H9 (cell line): ENCODE measurements at regions not wholly inside any gene's neighbourhood (a gene's known extent, or its start where the extent isn't known, plus 50 kb on each side); places are given as distances from the start of the nearest gene placed in this dataset.

Experiments
- DNase-seq: peaks from one replicate; pipeline ENCODE4 v3.0.0-alpha.2; 2017
- H2AFZ ChIP-seq: one replicate; pipeline ENCODE4 v1.6.1; 2013; ENCODE audit warnings: mild to moderate bottlenecking, low read length, control low read depth, moderate library complexity
- H2AK5ac ChIP-seq: 2 replicates; pipeline ENCODE4 v1.6.1; 2013; ENCODE audit warnings: low read length, control low read depth, mixed read lengths; ENCODE audit not compliant: insufficient read length
- H2BK120ac ChIP-seq: one replicate; pipeline ENCODE4 v1.6.1; 2013; ENCODE audit warnings: low read depth, mild to moderate bottlenecking, low read length, control low read depth, inconsistent platforms; ENCODE audit not compliant: poor library complexity, severe bottlenecking
- H2BK12ac ChIP-seq: 2 replicates; pipeline ENCODE4 v1.6.1; 2013; ENCODE audit warnings: low read length, control low read depth, mixed read lengths, low read depth; ENCODE audit not compliant: insufficient read length
- H2BK15ac ChIP-seq: 2 replicates; pipeline ENCODE4 v1.6.1; 2013; ENCODE audit warnings: low read depth, low read length, control low read depth
- H2BK20ac ChIP-seq: one replicate; pipeline ENCODE4 v1.6.1; 2013; ENCODE audit warnings: low read depth, mild to moderate bottlenecking, low read length, control low read depth, inconsistent platforms; ENCODE audit not compliant: poor library complexity, severe bottlenecking
- H2BK5ac ChIP-seq: 2 replicates; pipeline ENCODE4 v1.6.1; 2013; ENCODE audit warnings: low read length, control low read depth, mixed read lengths; ENCODE audit not compliant: insufficient read length
- H3K14ac ChIP-seq: 2 replicates; pipeline ENCODE4 v1.6.1; 2013; ENCODE audit warnings: low read length, control low read depth; ENCODE audit not compliant: insufficient read depth
- H3K18ac ChIP-seq: 2 replicates; pipeline ENCODE4 v1.6.1; 2013; ENCODE audit warnings: low read depth, mild to moderate bottlenecking, mixed read lengths, low read length, control low read depth; ENCODE audit not compliant: insufficient read length
- H3K23ac ChIP-seq: 2 replicates; pipeline ENCODE4 v1.6.1; 2013; ENCODE audit warnings: low read length, control low read depth, mixed read lengths, low read depth; ENCODE audit not compliant: insufficient read length
- H3K23me2 ChIP-seq: 2 replicates; pipeline ENCODE4 v1.6.1; 2013; ENCODE audit warnings: low read depth, mild to moderate bottlenecking, mixed read lengths, low read length, control low read depth; ENCODE audit not compliant: insufficient read length, poor library complexity, severe bottlenecking
- H3K27ac ChIP-seq: 2 replicates; pipeline ENCODE4 v1.5.1; 2013; ENCODE audit warnings: low read length, control low read depth, mixed read lengths, low read depth; ENCODE audit not compliant: insufficient read length
- H3K27me3 ChIP-seq: 2 replicates; pipeline ENCODE4 v1.6.1; 2013; ENCODE audit warnings: low read length, control low read depth, inconsistent platforms; ENCODE audit not compliant: insufficient read depth
- H3K4ac ChIP-seq: 2 replicates; pipeline ENCODE4 v1.6.1; 2013; ENCODE audit warnings: low read depth, mild to moderate bottlenecking, control low read depth, inconsistent platforms, low read length, moderate library complexity
- H3K4me1 ChIP-seq: 2 replicates; pipeline ENCODE4 v1.6.1; 2013; ENCODE audit warnings: low read length, control low read depth, inconsistent platforms; ENCODE audit not compliant: insufficient read depth
- H3K4me2 ChIP-seq: 2 replicates; pipeline ENCODE4 v1.6.1; 2013; ENCODE audit warnings: low read length, control low read depth, mixed read lengths; ENCODE audit not compliant: insufficient read length, insufficient read depth
- H3K56ac ChIP-seq: 2 replicates; pipeline ENCODE4 v1.6.1; 2013; ENCODE audit warnings: low read depth, mild to moderate bottlenecking, mixed read lengths, low read length, control low read depth; ENCODE audit not compliant: insufficient read length
- H3K79me1 ChIP-seq: 2 replicates; pipeline ENCODE4 v1.6.1; 2013; ENCODE audit warnings: low read depth, mild to moderate bottlenecking, moderate library complexity, low read length, control low read depth, inconsistent platforms; ENCODE audit not compliant: insufficient read depth, poor library complexity, severe bottlenecking
- H3K79me2 ChIP-seq: 2 replicates; pipeline ENCODE4 v1.6.1; 2013; ENCODE audit warnings: low read length, control low read depth, inconsistent platforms; ENCODE audit not compliant: insufficient read depth
- H3K9ac ChIP-seq: 2 replicates; pipeline ENCODE4 v1.6.1; 2013; ENCODE audit warnings: low read length, control low read depth, mixed read lengths; ENCODE audit not compliant: insufficient read length; ENCODE audit errors: extremely low read depth
- H3K9me3 ChIP-seq: one replicate; pipeline ENCODE4 v1.6.1; 2013; ENCODE audit warnings: low read depth, low read length, inconsistent platforms; ENCODE audit not compliant: control insufficient read depth
- H3T11ph ChIP-seq: one replicate; pipeline ENCODE4 v1.6.1; 2013; ENCODE audit warnings: mild to moderate bottlenecking, low read length, control low read depth, inconsistent platforms
- H4K20me1 ChIP-seq: one replicate; pipeline ENCODE4 v1.6.1; 2013; ENCODE audit not compliant: control insufficient read depth, insufficient read length, insufficient read depth
- H4K5ac ChIP-seq: 2 replicates; pipeline ENCODE4 v1.6.1; 2013; ENCODE audit warnings: low read depth, mild to moderate bottlenecking, mixed read lengths, low read length, control low read depth; ENCODE audit not compliant: insufficient read length
- H4K8ac ChIP-seq: replicated peaks from 2 replicates; pipeline ENCODE4 v1.6.1; 2013; ENCODE audit warnings: low read length, control low read depth, mixed read lengths, low read depth; ENCODE audit not compliant: insufficient read length
- H4K91ac ChIP-seq: 2 replicates; pipeline ENCODE4 v1.6.1; 2013; ENCODE audit warnings: low read depth, mild to moderate bottlenecking, moderate library complexity, mixed read lengths, low read length, control low read depth; ENCODE audit not compliant: insufficient read length
- H3K27ac Mint-ChIP-seq, 3 experiments: 2 replicates in 2 of 3; 3 replicates in 1 of 3; pipeline ENCODE4 v1.8.0; 2020 to 2021; ENCODE audit warnings: mixed read lengths in 3 of 3, mild to moderate bottlenecking in 1 of 3, moderate library complexity in 1 of 3
- H3K27me3 Mint-ChIP-seq: 2 replicates; pipeline ENCODE4 v1.8.0; 2021; ENCODE audit warnings: low read depth, mild to moderate bottlenecking, moderate library complexity, mixed read lengths
- H3K36me3 Mint-ChIP-seq, 3 experiments: 2 replicates in 2 of 3; 3 replicates in 1 of 3; pipeline ENCODE4 v1.8.0; 2020 to 2021; ENCODE audit warnings: low read depth in 3 of 3, mixed read lengths in 3 of 3; ENCODE audit not compliant: insufficient read depth in 1 of 3
- H3K4me1 Mint-ChIP-seq, 2 experiments: 2 replicates each; pipeline ENCODE4 v1.8.0; 2020; ENCODE audit warnings: mixed read lengths in 2 of 2
- H3K4me3 Mint-ChIP-seq, 2 experiments: 2 replicates in 1 of 2; 3 replicates in 1 of 2; pipeline ENCODE4 v1.8.0; 2020 to 2021; ENCODE audit warnings: mild to moderate bottlenecking in 2 of 2, mixed read lengths in 2 of 2, moderate library complexity in 1 of 2
- H3K9me3 Mint-ChIP-seq, 2 experiments: 2 replicates in 1 of 2; 3 replicates in 1 of 2; pipeline ENCODE4 v1.8.0; 2020; ENCODE audit warnings: mild to moderate bottlenecking in 2 of 2, mixed read lengths in 2 of 2, moderate library complexity in 1 of 2
- WGBS: extraction: QIAGEN DNeasy Blood & Tissue Kit; methylation state at CpG from one replicate; pipeline ENCODE4 v1.1.7; 2013; ENCODE audit warnings: missing lambda C conversion rate, low lambda C conversion rate, mixed read lengths; ENCODE audit not compliant: insufficient read length; ENCODE audit errors: extremely low coverage; 5-methylcytosine and 5-hydroxymethylcytosine counted together
- TF ChIP-seq, protein P1 (sequence below): fragments of 200-600 bp; sonication (generic); conservative IDR thresholded peaks from 3 replicates; pipeline ENCODE4 v1.8.0; 2021; ENCODE audit warnings: antibody characterized with exemption, mild to moderate bottlenecking

- Histone ChIP-seq H4K8ac (no peak overlapping the region), H4K5ac (no peak overlapping the region), H3K4me2 (no peak overlapping the region), H3K23ac (no peak overlapping the region), H3K18ac (no peak overlapping the region), H2BK120ac (no peak overlapping the region), H2AK5ac (no peak overlapping the region), H3K9ac (no peak overlapping the region), H4K20me1 (no peaks in the 10 kb centered on the region), H3K14ac (no peak overlapping the region; the same call in 1 of the 2 replicates), H2BK5ac (no peak overlapping the region), H3K27ac (no peak overlapping the region), H3K4ac (no peak overlapping the region), H2AFZ (no peak overlapping the region), H3T11ph (no peak overlapping the region), H3K27me3 (no peaks in the 10 kb centered on the region), H2BK20ac (no peak overlapping the region), H2BK15ac (no peak overlapping the region), H3K23me2 (no peaks in the 10 kb centered on the region), H3K4me1 (no peaks in the 10 kb centered on the region), H3K79me2 (no peaks in the 10 kb centered on the region), H3K9me3 (no peaks in the 10 kb centered on the region), H3K79me1 (no peaks in the 10 kb centered on the region), H2BK12ac (no peak overlapping the region), H4K91ac (no peak overlapping the region), H3K56ac (no peak overlapping the region)
- TF ChIP-seq, protein P1, sequence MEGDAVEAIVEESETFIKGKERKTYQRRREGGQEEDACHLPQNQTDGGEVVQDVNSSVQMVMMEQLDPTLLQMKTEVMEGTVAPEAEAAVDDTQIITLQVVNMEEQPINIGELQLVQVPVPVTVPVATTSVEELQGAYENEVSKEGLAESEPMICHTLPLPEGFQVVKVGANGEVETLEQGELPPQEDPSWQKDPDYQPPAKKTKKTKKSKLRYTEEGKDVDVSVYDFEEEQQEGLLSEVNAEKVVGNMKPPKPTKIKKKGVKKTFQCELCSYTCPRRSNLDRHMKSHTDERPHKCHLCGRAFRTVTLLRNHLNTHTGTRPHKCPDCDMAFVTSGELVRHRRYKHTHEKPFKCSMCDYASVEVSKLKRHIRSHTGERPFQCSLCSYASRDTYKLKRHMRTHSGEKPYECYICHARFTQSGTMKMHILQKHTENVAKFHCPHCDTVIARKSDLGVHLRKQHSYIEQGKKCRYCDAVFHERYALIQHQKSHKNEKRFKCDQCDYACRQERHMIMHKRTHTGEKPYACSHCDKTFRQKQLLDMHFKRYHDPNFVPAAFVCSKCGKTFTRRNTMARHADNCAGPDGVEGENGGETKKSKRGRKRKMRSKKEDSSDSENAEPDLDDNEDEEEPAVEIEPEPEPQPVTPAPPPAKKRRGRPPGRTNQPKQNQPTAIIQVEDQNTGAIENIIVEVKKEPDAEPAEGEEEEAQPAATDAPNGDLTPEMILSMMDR, result no peak
- WGBS, result no CpG with 5 or more reads among the region's 6 CpGs
- Mint-ChIP-seq H3K4me1 (peaks cover 0 to 2% of the 10 kb centered on the region in 2 experiments; a peak in 1 of 4 replicates), H3K27me3 (no peaks in the 10 kb centered on the region), H3K9me3 (no peaks in the 10 kb centered on the region; a peak in 1 of 5 replicates), H3K27ac (no peak overlapping the region), H3K4me3 (no peak overlapping the region), H3K36me3 (no peaks in the 10 kb centered on the region; a peak in 1 of 7 replicates)
- DNase-seq, result no peak
Observed at GRCh38 chr17:31752584-31752983, 106.5 kb downstream of the COPRS start.
